HepG2 (cell line): ENCODE measurements at regions not wholly inside any gene's neighbourhood (a gene's known extent, or its start where the extent isn't known, plus 50 kb on each side); places are given as distances from the start of the nearest gene placed in this dataset.

ENCODE experiments used
- CTCF ChIP-seq: sonication (generic); formaldehyde crosslinking; IDR thresholded peaks from 2 replicates; pipeline ENCODE4 v1.5.0; 2020; ENCODE audit warnings: mild to moderate bottlenecking, missing genetic modification reagents, moderate library complexity
- JUND ChIP-seq: sonication (generic); formaldehyde crosslinking; IDR thresholded peaks from 2 replicates; pipeline ENCODE4 v1.8.0; 2022; ENCODE audit warnings: mild to moderate bottlenecking, missing genetic modification reagents
- SAFB2 ChIP-seq: sonication (generic); formaldehyde crosslinking; IDR thresholded peaks from 2 replicates; pipeline ENCODE4 v1.5.1; 2020; ENCODE audit warnings: missing genetic modification reagents, low read depth, mild to moderate bottlenecking, borderline replicate concordance

- TF ChIP-seq SAFB2 (no peak), JUND (CRISPR knock-in tag) (no peak), CTCF (CRISPR knock-in tag) (no peak)
These were observed 426.7 kb upstream of the CDH8 start for GRCh38 chr16:62462971-62463370.
